GM12892 (cell line): ENCODE measurements at regions not wholly inside any gene's neighbourhood (a gene's known extent, or its start where the extent isn't known, plus 50 kb on each side); places are given as distances from the start of the nearest gene placed in this dataset.
"Not testable (repeated sequence)": the region's sequence is repeated elsewhere in the genome, so short reads cannot be mapped to it uniquely, and the experiment has no call there.

Experiments
- DNase-seq: peaks from one replicate; pipeline ENCODE4 v3.0.0; 2011; ENCODE audit not compliant: insufficient read length
- FAIRE-seq: peaks from 2 replicates; lab custom pipeline; 2011; peaks lifted over from hg19 to GRCh38; lab: Jason Lieb, UNC
- POLR2A ChIP-seq: IDR thresholded peaks from 2 replicates; pipeline ENCODE4 v1.6.1; 2011; ENCODE audit warnings: low read depth, low read length, control low read depth
- POLR2AphosphoS5 ChIP-seq: IDR thresholded peaks from 2 replicates; pipeline ENCODE4 v1.6.1; 2011; ENCODE audit warnings: low read depth, low read length, control low read depth
- TAF1 ChIP-seq: IDR thresholded peaks from 2 replicates; pipeline ENCODE4 v1.6.1; 2011; ENCODE audit warnings: low read depth, mild to moderate bottlenecking, control low read depth, low read length, borderline replicate concordance

GRCh38 chr5:57651127-57651526 lies 168.5 kb upstream of the ACTBL2 start:
- FAIRE-seq = no peak
- TF ChIP-seq TAF1 (no peak), POLR2AphosphoS5 (no peak), POLR2A (no peak)

GRCh38 chr5:57650360-57651069 lies 167.9 kb upstream of the ACTBL2 start:
- DNase-seq (no peak), FAIRE-seq (peak; percentile 94)
- TF ChIP-seq POLR2A (no peak), POLR2AphosphoS5 (no peak)

More at GRCh38 chr5:57651127-57651526, 168.5 kb upstream of the ACTBL2 start:
- no peak for DNase-seq

GRCh38 chr5:57642698-57643097 lies 160.1 kb upstream of the ACTBL2 start:
- FAIRE-seq = no peak

GRCh38 chr5:57642066-57642465 lies 159.5 kb upstream of the ACTBL2 start:
- FAIRE-seq = no peak
- no peak for DNase-seq
- TF ChIP-seq POLR2AphosphoS5 (no peak), TAF1 (no peak)

More at GRCh38 chr5:57642698-57643097, 160.1 kb upstream of the ACTBL2 start:
- TF ChIP-seq POLR2A (no peak), POLR2AphosphoS5 (no peak), TAF1 (no peak)
- no peak for DNase-seq

DNA sequence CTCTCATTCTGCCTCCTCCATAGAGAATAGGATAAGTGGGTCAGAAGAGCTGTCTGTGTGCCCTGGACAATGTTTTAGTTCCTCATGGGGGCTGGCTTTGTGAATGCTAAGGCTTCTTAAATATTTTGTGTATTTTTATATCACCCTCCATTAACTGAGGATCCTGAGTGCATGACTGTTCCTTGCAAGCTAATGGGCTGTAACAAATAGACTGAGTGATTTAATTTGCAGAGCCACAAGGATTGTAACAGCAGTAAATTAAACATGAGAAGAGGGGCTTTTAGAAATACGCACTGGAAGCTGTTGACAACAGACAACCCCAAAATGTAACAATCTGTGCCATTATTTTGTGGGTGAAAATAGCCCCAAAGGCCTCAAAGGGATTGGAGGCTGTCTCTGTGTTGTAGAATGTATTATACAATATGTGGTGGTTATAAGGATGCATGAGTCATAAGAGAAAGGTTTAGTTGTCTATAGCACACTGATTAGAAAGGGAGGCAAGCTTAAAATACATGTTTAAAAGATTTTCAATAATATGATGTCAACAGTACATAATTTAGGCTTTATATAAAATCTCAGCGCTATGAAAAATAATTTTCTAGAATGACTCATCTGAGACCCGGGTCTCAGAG lies 152.7 kb upstream of the ACTBL2 start:
- TF ChIP-seq POLR2A = no peak
- TF ChIP-seq POLR2AphosphoS5 = no peak
- no peak for TF ChIP-seq TAF1
- FAIRE-seq = no peak
- no peak for DNase-seq

DNA sequence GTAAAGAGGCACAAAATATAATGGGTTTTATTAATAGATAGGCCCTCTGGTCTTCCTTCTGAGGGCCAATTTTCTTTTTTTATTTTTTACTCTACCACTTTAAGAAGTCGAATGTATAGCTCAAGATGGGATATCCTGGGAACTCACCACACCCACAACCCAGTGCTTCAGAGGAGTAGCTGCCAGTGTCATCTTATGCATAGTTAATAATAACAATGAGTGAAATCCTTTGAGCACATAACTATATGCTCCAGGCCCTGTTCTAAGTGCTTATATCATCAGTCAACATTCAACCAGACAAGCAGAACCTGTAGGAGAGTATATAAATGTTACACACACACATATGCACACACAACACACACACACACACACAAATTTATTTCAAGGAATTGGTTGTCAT lies 150.3 kb upstream of the ACTBL2 start:
- FAIRE-seq (no peak), DNase-seq (no peak)
- no peak for TF ChIP-seq POLR2A

GRCh38 chr5:57631139-57631538 lies 148.5 kb upstream of the ACTBL2 start:
- not testable (repeated sequence) for FAIRE-seq

DNA sequence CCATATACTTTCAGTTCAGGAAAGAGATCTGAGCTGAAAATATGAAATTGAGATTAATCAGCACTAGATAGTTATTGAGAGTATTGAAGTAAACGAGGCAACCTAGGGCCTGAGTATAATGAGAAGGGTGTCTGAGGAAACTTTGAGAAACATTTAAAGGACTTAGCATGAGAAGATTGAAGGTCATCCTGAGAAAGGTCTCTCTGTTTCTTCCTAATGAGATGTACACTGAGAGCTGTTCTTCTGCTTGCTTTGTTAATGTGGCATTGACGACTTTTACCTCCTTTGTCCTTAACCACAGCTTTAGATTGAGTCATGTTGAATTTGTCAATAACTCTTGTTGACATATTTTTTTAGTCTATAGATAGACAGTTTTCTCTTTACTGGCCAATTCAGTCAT lies 145.1 kb upstream of the ACTBL2 start:
- FAIRE-seq (no peak), DNase-seq (no peak)
- TF ChIP-seq POLR2AphosphoS5 (no peak), POLR2A (no peak), TAF1 (no peak)

More at GRCh38 chr5:57631139-57631538, 148.5 kb upstream of the ACTBL2 start:
- DNase-seq = not testable (repeated sequence)

- DNase-seq (no peak), FAIRE-seq (no peak)
- no peak for TF ChIP-seq POLR2A
- no peak for TF ChIP-seq POLR2AphosphoS5
Measured at GRCh38 chr5:57626703-57627102, 144.1 kb upstream of the ACTBL2 start.

GRCh38 chr5:57621624-57622023 lies 139.0 kb upstream of the ACTBL2 start:
- FAIRE-seq (no peak), DNase-seq (no peak)
- no peak for TF ChIP-seq POLR2A
- no peak for TF ChIP-seq TAF1
- TF ChIP-seq POLR2AphosphoS5 = no peak

DNA sequence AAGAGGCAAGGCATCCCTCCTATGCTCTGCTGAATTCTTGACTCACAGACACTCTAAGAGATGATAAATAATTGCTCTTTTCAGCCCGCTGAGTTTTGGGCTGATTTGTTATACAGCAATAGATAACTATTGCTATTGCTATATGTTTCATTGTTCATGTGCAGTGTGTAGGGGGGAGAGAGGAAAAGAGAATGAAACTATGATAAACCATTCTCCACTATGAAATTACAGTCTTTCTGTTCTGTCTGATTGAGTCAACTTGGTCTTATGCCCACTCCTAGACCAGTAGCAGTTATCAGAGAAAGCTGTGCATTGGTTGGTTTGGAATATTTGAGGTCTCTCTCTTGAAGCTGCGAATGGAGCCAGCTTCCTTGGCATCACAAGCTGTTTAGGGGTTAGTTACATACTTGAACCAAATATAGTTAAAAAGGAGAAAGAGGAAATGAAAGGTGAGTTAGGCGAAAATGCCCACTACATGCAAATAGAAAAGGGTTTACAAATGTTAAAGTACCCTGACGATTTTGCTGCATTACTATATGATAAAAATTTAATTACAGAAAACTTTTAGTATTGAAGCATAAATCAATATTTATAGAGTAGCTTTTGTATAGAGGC lies 136.3 kb upstream of the ACTBL2 start:
- TF ChIP-seq POLR2AphosphoS5 (no peak), TAF1 (no peak), POLR2A (no peak)
- FAIRE-seq (no peak), DNase-seq (no peak)

DNA sequence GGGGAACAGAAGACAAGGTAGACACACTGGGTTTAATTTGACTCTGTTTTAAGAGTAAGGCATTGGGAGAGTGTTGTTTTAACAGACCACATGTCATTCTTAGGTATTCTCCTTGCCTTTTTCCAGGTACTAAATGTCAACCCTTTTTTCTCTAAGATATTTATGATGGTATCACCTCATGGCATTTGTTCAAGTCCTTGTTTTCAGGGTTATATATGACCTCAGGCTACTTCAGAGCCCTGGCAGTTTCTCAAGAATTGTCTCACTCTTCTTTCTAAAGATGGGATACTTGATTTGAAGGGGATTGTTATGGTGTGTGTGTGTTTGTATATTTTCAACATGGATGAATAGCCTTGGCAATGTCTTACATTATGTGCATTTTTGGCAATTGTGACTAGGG lies 131.1 kb upstream of the ACTBL2 start:
- no peak for FAIRE-seq
- TF ChIP-seq TAF1 (no peak), POLR2AphosphoS5 (no peak), POLR2A (no peak)
- DNase-seq = no peak

- FAIRE-seq (no peak), DNase-seq (no peak)
- TF ChIP-seq POLR2A (no peak), TAF1 (no peak), POLR2AphosphoS5 (no peak)
Measured at GRCh38 chr5:57611177-57611576, 128.6 kb upstream of the ACTBL2 start.
